ENCODE measurements at regions not wholly inside any gene's neighbourhood (a gene's known extent, or its start where the extent isn't known, plus 50 kb on each side); places are given as distances from the start of the nearest gene placed in this dataset.
"Not testable (repeated sequence)": the region's sequence is repeated elsewhere in the genome, so short reads cannot be mapped to it uniquely, and the experiment has no call there.

- no peak for DNase-seq (ENCODE audit: low read depth in 4 of 4, low spot score in 3 of 4)
Measured at GRCh38 chr9:78663369-78663768, 366.4 kb downstream of the PSAT1 start.

- DNase-seq (ENCODE audit: low read depth in 4 of 4, low spot score in 3 of 4), result no peak
Measured at GRCh38 chr9:78664370-78664769, 367.4 kb downstream of the PSAT1 start.

GRCh38 chr9:78666818-78667414, 370.0 kb downstream of the PSAT1 start:
- DNase-seq (ENCODE audit: low read depth in 4 of 4, low spot score in 3 of 4), result no peak

DNA sequence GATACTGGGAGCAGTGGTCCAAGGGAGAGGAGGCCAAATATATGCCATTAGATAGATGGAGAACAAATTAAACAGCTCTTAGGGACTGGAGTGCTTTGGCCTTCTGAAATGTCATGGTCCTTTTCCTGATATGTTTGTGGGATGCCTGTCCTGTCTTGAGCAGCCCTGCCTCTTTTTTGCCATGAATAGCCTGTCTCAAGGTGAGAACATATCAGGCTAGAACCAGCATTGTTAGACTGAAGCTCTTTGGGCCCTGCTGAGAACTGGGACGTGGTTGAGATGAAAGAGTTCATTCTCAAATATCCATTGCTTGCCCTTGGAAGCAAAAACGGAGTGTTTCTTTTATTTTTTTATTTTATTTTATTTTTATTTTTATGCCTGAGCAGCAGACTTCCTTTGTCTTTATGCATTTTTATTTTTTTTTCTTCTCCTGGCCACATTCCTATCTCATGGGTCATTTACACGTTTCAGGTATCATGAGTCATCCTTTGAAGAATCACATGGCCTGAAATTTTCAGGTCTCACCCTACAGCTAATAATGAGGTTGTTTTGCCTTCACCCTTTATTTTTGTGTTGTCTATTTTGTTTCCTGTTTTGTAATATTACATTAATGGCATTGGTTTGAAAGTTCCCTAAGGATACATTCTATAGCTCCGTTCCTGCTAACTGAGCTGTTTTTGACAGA, 371.4 kb downstream of the PSAT1 start:
- no peak for DNase-seq (ENCODE audit: low read depth in 4 of 4, low spot score in 3 of 4)

GRCh38 chr9:78669591-78669990, 372.7 kb downstream of the PSAT1 start:
- DNase-seq (ENCODE audit: low read depth in 4 of 4, low spot score in 3 of 4), result no peak

DNA sequence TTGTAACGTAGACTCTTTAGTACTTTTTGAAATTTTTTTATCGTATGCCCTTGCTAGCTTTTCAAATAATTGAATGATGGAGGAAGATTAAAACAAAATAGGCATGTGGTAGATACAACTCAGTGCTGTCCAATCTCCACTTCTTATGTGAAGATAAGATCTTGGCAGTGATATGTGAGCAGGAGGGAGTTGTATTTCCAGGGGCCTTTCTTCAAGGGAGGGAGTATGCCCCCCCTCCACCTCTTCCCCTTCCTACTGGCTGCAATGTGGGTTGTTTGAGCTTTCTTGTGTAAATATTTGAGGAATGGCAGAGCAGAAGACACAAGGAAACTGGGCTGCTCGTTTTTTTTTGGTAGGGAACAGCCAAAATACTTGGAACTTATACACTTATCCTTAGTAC, 374.9 kb downstream of the PSAT1 start:
- no peak for DNase-seq (ENCODE audit: low read depth in 4 of 4, low spot score in 3 of 4)

- no peak for DNase-seq (ENCODE audit: low read depth in 4 of 4, low spot score in 3 of 4)
Measured at GRCh38 chr9:78674874-78675273, 377.9 kb downstream of the PSAT1 start.

- DNase-seq (ENCODE audit: low read depth in 4 of 4, low spot score in 3 of 4), result no peak
Measured at GRCh38 chr9:78676009-78676408, 379.1 kb downstream of the PSAT1 start.

DNA sequence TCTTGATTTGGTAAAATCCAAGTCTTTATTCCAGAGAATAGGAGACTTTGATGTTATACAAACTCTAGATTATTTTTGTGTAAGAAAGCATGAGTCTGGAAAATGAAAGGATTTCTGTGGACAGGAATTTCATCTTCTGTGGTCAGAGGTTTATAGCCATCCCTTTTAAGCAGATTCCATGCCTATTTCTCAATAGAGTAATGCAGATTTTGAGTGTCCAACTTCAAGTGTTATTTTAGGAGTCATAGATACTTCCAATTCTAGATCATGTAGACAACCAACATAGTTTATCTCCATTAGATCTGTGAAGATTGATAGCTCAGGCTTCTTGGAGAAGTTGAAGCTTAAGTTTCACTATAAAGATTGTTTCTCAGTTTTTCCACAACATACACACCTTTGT, 379.7 kb downstream of the PSAT1 start:
- no peak for DNase-seq (ENCODE audit: low read depth in 4 of 4, low spot score in 3 of 4)

GRCh38 chr9:78677326-78677725, 380.4 kb downstream of the PSAT1 start:
- no peak for DNase-seq (ENCODE audit: low read depth in 4 of 4, low spot score in 3 of 4)

- no peak for DNase-seq (ENCODE audit: low read depth in 4 of 4, low spot score in 3 of 4)
Measured at GRCh38 chr9:78678877-78679276, 382.0 kb downstream of the PSAT1 start.

- DNase-seq (ENCODE audit: low read depth in 4 of 4, low spot score in 3 of 4), result peak in 1 of 4 donors; percentile 5
Measured at GRCh38 chr9:78680196-78680595, 383.3 kb downstream of the PSAT1 start.

GRCh38 chr9:78682216-78682615, 385.3 kb downstream of the PSAT1 start:
- DNase-seq (ENCODE audit: low read depth in 4 of 4, low spot score in 3 of 4), result peak in 3 of 4 donors; percentile 29 to 45 (median 36)

GRCh38 chr9:78685471-78685870, 388.5 kb downstream of the PSAT1 start:
- DNase-seq (ENCODE audit: low read depth in 4 of 4, low spot score in 3 of 4), result no peak

DNA sequence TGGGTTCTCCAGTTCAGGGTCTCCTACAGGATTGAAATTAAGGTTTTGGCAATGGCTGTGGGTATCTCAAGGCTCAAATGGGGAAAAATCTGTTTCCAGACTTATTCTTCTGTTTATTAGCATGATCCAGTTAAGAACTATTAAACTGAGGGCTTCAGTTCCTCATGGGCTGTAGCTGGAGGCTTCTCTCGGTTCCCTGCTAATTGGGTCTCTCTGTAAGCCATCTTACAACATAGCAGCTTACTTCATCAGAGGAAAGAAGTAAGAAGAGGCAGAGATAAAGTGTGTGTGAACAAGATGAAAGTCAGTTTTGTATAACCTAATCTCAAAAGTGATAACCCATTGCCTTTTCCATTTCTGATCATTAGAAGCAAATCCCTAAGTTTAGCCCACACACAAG, 391.9 kb downstream of the PSAT1 start:
- no peak for DNase-seq (ENCODE audit: low read depth in 4 of 4, low spot score in 3 of 4)

- DNase-seq (ENCODE audit: low read depth in 4 of 4, low spot score in 3 of 4), result no peak
Measured at GRCh38 chr9:78691542-78691941, 394.6 kb downstream of the PSAT1 start.

DNA sequence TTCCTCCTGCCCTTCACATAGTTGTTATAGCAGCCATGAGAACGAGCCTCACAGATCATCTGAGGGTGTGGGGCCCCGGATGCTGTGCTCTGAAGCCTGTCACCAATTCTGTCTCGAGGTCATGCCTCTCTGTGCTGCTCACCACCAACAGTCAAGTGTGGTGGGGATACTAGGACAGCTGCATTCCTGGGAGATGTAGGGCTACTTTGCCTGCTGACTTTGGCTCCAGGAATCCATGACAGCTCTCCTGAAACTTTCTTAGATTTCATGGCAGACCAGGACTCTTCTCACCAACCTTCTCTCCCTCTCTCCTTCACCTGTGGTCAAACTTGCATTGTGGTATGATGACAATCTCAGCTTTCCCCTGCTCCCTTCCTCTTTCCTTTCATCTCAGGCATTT, 395.9 kb downstream of the PSAT1 start:
- no peak for DNase-seq (ENCODE audit: low read depth in 4 of 4, low spot score in 3 of 4)

- no peak for DNase-seq (ENCODE audit: low read depth in 4 of 4, low spot score in 3 of 4)
Measured at GRCh38 chr9:78694974-78695373, 398.0 kb downstream of the PSAT1 start.

- no peak for DNase-seq (ENCODE audit: low read depth in 4 of 4, low spot score in 3 of 4)
Measured at GRCh38 chr9:78695519-78695918, 398.6 kb downstream of the PSAT1 start.

DNA sequence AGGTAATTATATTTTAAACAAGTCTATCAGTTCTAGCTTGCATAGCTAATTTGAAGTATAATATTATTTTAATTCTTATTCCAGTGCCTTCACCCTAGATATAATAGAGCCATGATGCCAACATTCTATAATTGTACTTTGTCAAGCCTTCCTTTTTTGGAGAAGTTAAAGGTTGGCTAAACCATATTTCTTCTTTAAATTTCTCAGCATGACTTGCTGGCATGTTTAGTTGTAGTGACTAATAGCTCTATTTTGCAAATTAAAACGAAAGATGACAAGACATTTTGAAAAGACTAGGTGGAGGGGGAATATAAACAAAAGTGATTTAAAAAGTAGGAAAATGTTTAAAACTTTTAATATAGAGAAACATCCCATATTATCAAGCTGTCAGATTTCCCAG, 400.7 kb downstream of the PSAT1 start:
- DNase-seq (ENCODE audit: low read depth in 4 of 4, low spot score in 3 of 4), result no peak

DNA sequence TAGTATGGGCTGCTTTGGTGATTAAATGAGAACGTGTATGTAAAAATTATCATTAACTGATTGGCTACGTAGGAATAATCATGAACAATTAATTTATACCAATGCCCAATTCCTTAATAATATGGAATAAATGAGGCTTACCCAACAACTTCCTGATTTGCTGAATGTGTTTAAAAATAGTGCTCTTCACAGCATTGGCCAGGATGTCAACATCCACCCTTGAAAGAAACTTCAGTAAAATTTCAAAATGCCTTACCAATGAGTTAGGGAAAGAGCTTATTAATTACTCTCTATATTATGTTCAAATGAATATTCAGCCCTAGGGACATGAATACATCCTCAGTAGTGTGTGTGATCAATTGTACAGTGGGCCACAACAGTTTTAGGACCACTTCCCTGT, 401.4 kb downstream of the PSAT1 start:
- no peak for DNase-seq (ENCODE audit: low read depth in 4 of 4, low spot score in 3 of 4)

- DNase-seq (ENCODE audit: low read depth in 4 of 4, low spot score in 3 of 4), result not testable (repeated sequence)
Measured at GRCh38 chr9:78699217-78699616, 402.3 kb downstream of the PSAT1 start.

GRCh38 chr9:78704153-78704552, 407.2 kb downstream of the PSAT1 start:
- not testable (repeated sequence) for DNase-seq (ENCODE audit: low read depth in 4 of 4, low spot score in 3 of 4)

Data from left renal pelvis (tissue), 4 donors.